ENCODE measurements at regions not wholly inside any gene's neighbourhood (a gene's known extent, or its start where the extent isn't known, plus 50 kb on each side); places are given as distances from the start of the nearest gene placed in this dataset.

- TF ChIP-seq SIN3A (IDR thresholded peaks at IDR 0.05; ENCODE audit: borderline replicate concordance, insufficient read depth, low read length) = no peak
- TF ChIP-seq REST (IDR thresholded peaks at IDR 0.05; ENCODE audit: insufficient read depth in 1 of 2, low read depth in 2 of 2, low read length in 2 of 2) = no peak
- no peak for TF ChIP-seq FOXP2 (optimal IDR thresholded peaks at IDR 0.05; ENCODE audit: borderline replicate concordance, extremely low read depth, extremely low read length, insufficient read depth)
- TF ChIP-seq POLR2AphosphoS5 (IDR thresholded peaks at IDR 0.05; ENCODE audit: low read depth, low read length) = no peak
- TF ChIP-seq TAF1 (IDR thresholded peaks at IDR 0.05; ENCODE audit: borderline replicate concordance, insufficient read depth, low read length) = no peak
These were observed 84.0 kb downstream of the LACC1 start for GRCh38 chr13:43963726-43964125.

- TF ChIP-seq TAF1 (IDR thresholded peaks at IDR 0.05; ENCODE audit: borderline replicate concordance, insufficient read depth, low read length) (no peak), REST (IDR thresholded peaks at IDR 0.05; ENCODE audit: insufficient read depth in 1 of 2, low read depth in 2 of 2, low read length in 2 of 2) (no peak), POLR2AphosphoS5 (IDR thresholded peaks at IDR 0.05; ENCODE audit: low read depth, low read length) (no peak), FOXP2 (optimal IDR thresholded peaks at IDR 0.05; ENCODE audit: borderline replicate concordance, extremely low read depth, extremely low read length, insufficient read depth) (no peak)
These were observed 85.2 kb downstream of the LACC1 start for GRCh38 chr13:43964698-43965458.

GRCh38 chr13:43965459-43965845 is 85.7 kb downstream of the LACC1 start:
- TF ChIP-seq SIN3A (IDR thresholded peaks at IDR 0.05; ENCODE audit: borderline replicate concordance, insufficient read depth, low read length) (no peak), REST (IDR thresholded peaks at IDR 0.05; ENCODE audit: insufficient read depth in 1 of 2, low read depth in 2 of 2, low read length in 2 of 2) (no peak)

GRCh38 chr13:43977911-43978310 is 98.2 kb downstream of the LACC1 start:
- TF ChIP-seq FOXP2 (optimal IDR thresholded peaks at IDR 0.05; ENCODE audit: borderline replicate concordance, extremely low read depth, extremely low read length, insufficient read depth) = no peak
- TF ChIP-seq TAF1 (IDR thresholded peaks at IDR 0.05; ENCODE audit: borderline replicate concordance, insufficient read depth, low read length) = no peak
- TF ChIP-seq SIN3A (IDR thresholded peaks at IDR 0.05; ENCODE audit: borderline replicate concordance, insufficient read depth, low read length) = no peak
- TF ChIP-seq POLR2AphosphoS5 (IDR thresholded peaks at IDR 0.05; ENCODE audit: low read depth, low read length) = no peak
- TF ChIP-seq REST (IDR thresholded peaks at IDR 0.05; ENCODE audit: insufficient read depth in 1 of 2, low read depth in 2 of 2, low read length in 2 of 2) = no peak

- no peak for TF ChIP-seq SIN3A (IDR thresholded peaks at IDR 0.05; ENCODE audit: borderline replicate concordance, insufficient read depth, low read length)
- TF ChIP-seq REST (IDR thresholded peaks at IDR 0.05; ENCODE audit: insufficient read depth in 1 of 2, low read depth in 2 of 2, low read length in 2 of 2) = no peak
- no peak for TF ChIP-seq TAF1 (IDR thresholded peaks at IDR 0.05; ENCODE audit: borderline replicate concordance, insufficient read depth, low read length)
- TF ChIP-seq FOXP2 (optimal IDR thresholded peaks at IDR 0.05; ENCODE audit: borderline replicate concordance, extremely low read depth, extremely low read length, insufficient read depth) = no peak
- TF ChIP-seq POLR2AphosphoS5 (IDR thresholded peaks at IDR 0.05; ENCODE audit: low read depth, low read length) = no peak
These were observed 99.0 kb downstream of the LACC1 start for GRCh38 chr13:43978688-43979087.

All from PFSK-1 (cell line).